Keratinocyte (primary cell): ENCODE measurements at regions not wholly inside any gene's neighbourhood (a gene's known extent, or its start where the extent isn't known, plus 50 kb on each side); places are given as distances from the start of the nearest gene placed in this dataset.

Experiments used
- EZH2 ChIP-seq: IDR thresholded peaks from one replicate; pipeline ENCODE4 v1.6.1; 2012; ENCODE audit warnings: inconsistent platforms, mild to moderate bottlenecking, low read length, moderate library complexity
- TF ChIP-seq, protein P1 (sequence below), 3 experiments: IDR thresholded peaks in 1 of 3; conservative IDR thresholded peaks in 1 of 3; optimal IDR thresholded peaks in 1 of 3; 2 replicates in 2 of 3; 3 replicates in 1 of 3; pipeline versions ENCODE3 to v1.5.1; 2011; ENCODE audit warnings: low read length in 3 of 3, mild to moderate bottlenecking in 3 of 3, moderate library complexity in 2 of 3, control low read depth in 1 of 3, inconsistent platforms in 1 of 3; ENCODE audit not compliant: insufficient read depth in 2 of 3; ENCODE audit errors: extremely low read depth in 1 of 3

- TF ChIP-seq EZH2 = no peak
- TF ChIP-seq, protein P1, sequence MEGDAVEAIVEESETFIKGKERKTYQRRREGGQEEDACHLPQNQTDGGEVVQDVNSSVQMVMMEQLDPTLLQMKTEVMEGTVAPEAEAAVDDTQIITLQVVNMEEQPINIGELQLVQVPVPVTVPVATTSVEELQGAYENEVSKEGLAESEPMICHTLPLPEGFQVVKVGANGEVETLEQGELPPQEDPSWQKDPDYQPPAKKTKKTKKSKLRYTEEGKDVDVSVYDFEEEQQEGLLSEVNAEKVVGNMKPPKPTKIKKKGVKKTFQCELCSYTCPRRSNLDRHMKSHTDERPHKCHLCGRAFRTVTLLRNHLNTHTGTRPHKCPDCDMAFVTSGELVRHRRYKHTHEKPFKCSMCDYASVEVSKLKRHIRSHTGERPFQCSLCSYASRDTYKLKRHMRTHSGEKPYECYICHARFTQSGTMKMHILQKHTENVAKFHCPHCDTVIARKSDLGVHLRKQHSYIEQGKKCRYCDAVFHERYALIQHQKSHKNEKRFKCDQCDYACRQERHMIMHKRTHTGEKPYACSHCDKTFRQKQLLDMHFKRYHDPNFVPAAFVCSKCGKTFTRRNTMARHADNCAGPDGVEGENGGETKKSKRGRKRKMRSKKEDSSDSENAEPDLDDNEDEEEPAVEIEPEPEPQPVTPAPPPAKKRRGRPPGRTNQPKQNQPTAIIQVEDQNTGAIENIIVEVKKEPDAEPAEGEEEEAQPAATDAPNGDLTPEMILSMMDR (optimal IDR thresholded peaks at IDR 0.05 in 1 of 3, IDR thresholded peaks at IDR 0.05 in 1 of 3, conservative IDR thresholded peaks at IDR 0.05 in 1 of 3; ENCODE audit: extremely low read depth in 1 of 3, insufficient read depth in 2 of 3, low read length in 3 of 3) = no peak
Measured at GRCh38 chr4:1500231-1500965, 94.2 kb upstream of the NKX1-1 start.
